PFSK-1 (cell line): ENCODE measurements at regions not wholly inside any gene's neighbourhood (a gene's known extent, or its start where the extent isn't known, plus 50 kb on each side); places are given as distances from the start of the nearest gene placed in this dataset.

Experiments used
- FOXP2 ChIP-seq: optimal IDR thresholded peaks from 2 replicates; pipeline ENCODE3; 2011; ENCODE audit warnings: borderline replicate concordance, control low read depth, inconsistent platforms; ENCODE audit not compliant: insufficient read depth; ENCODE audit errors: extremely low read length, extremely low read depth
- POLR2AphosphoS5 ChIP-seq: IDR thresholded peaks from 2 replicates; pipeline ENCODE4 v1.6.1; 2012; ENCODE audit warnings: low read depth, mild to moderate bottlenecking, control low read depth, low read length, moderate library complexity
- SIN3A ChIP-seq: IDR thresholded peaks from 2 replicates; pipeline ENCODE4 v1.6.1; 2012; ENCODE audit warnings: mild to moderate bottlenecking, low read length, moderate library complexity, borderline replicate concordance; ENCODE audit not compliant: insufficient read depth
- TAF1 ChIP-seq: IDR thresholded peaks from 2 replicates; pipeline ENCODE4 v1.6.1; 2012; ENCODE audit warnings: low read length, control low read depth, borderline replicate concordance; ENCODE audit not compliant: insufficient read depth
- TF ChIP-seq, protein P1 (sequence below), 2 experiments: IDR thresholded peaks; 2 replicates each; pipeline versions ENCODE4 v1.6.1 to v1.8.0; 2011 to 2012; ENCODE audit warnings: low read depth in 2 of 2, low read length in 2 of 2, control low read depth in 1 of 2, inconsistent platforms in 1 of 2, mild to moderate bottlenecking in 1 of 2, moderate library complexity in 1 of 2; ENCODE audit not compliant: insufficient read depth in 1 of 2

DNA sequence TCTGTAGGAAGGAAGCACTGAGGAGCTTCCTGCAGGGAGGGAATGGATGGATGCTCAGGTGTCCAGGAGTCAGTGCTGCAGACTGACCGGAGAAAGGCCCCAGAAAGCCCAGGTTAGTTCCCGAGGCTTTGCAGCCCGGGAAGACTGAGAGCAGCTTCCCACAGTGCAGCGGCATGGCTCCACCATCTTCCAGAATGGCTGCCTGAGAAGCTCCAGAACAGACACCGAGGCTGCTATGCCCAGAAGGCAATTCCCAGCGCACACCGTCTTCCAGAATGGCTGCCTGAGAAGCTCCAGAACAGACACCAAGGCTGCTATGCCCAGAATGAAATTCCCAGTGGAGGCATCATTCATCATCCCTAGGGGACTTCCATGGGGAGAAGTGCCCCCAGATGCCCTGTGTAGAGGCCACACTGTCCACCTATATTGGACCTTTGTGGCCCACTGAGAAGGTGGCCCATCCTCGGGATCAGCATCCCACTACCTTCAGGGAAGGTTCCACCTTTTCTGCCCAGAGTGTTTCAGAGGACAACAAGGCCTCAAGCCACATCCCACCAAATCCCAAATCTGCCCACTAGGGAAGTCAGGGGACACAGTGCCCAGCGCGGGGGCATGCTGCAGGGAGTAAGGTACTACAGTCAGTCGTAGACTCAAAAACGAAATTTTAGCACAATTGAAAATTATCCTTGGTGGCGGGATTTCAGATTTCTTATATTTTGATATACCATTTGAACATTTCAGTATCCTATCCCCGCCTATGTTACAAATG is 80.5 kb downstream of the KCNF1 start:
- TF ChIP-seq FOXP2 (no peak), POLR2AphosphoS5 (no peak), SIN3A (no peak), TAF1 (no peak)
- TF ChIP-seq, protein P1, sequence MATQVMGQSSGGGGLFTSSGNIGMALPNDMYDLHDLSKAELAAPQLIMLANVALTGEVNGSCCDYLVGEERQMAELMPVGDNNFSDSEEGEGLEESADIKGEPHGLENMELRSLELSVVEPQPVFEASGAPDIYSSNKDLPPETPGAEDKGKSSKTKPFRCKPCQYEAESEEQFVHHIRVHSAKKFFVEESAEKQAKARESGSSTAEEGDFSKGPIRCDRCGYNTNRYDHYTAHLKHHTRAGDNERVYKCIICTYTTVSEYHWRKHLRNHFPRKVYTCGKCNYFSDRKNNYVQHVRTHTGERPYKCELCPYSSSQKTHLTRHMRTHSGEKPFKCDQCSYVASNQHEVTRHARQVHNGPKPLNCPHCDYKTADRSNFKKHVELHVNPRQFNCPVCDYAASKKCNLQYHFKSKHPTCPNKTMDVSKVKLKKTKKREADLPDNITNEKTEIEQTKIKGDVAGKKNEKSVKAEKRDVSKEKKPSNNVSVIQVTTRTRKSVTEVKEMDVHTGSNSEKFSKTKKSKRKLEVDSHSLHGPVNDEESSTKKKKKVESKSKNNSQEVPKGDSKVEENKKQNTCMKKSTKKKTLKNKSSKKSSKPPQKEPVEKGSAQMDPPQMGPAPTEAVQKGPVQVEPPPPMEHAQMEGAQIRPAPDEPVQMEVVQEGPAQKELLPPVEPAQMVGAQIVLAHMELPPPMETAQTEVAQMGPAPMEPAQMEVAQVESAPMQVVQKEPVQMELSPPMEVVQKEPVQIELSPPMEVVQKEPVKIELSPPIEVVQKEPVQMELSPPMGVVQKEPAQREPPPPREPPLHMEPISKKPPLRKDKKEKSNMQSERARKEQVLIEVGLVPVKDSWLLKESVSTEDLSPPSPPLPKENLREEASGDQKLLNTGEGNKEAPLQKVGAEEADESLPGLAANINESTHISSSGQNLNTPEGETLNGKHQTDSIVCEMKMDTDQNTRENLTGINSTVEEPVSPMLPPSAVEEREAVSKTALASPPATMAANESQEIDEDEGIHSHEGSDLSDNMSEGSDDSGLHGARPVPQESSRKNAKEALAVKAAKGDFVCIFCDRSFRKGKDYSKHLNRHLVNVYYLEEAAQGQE (IDR thresholded peaks at IDR 0.05; ENCODE audit: insufficient read depth in 1 of 2, low read depth in 2 of 2, low read length in 2 of 2), result no peak

DNA sequence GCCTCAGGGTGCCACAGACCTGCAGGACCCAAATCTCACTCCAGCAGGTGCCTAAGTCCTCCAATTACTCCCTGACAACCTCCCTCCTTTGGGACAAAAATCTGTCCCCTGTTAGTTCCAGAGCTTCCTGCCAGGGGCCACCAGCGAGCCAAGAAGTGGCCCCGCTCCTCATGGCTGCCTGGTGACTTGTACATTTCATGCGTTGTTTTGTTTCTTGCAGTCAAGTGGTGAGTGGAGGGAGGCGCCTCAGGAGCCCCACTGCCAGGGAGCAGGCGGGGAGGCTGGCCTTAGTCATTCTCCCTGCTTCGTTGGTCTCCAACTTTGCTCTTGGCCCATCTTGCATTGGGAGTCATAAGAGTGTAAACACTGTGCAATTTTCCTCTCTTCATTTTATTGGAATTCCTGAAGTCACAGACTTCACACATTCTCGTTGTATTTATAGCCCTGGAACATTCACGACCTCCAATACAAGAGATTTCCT is 81.3 kb downstream of the KCNF1 start:
- TF ChIP-seq, protein P1 (IDR thresholded peaks at IDR 0.05; ENCODE audit: insufficient read depth in 1 of 2, low read depth in 2 of 2, low read length in 2 of 2), result no peak
- TF ChIP-seq POLR2AphosphoS5, result no peak
- no peak for TF ChIP-seq TAF1
- no peak for TF ChIP-seq FOXP2
- no peak for TF ChIP-seq SIN3A

DNA sequence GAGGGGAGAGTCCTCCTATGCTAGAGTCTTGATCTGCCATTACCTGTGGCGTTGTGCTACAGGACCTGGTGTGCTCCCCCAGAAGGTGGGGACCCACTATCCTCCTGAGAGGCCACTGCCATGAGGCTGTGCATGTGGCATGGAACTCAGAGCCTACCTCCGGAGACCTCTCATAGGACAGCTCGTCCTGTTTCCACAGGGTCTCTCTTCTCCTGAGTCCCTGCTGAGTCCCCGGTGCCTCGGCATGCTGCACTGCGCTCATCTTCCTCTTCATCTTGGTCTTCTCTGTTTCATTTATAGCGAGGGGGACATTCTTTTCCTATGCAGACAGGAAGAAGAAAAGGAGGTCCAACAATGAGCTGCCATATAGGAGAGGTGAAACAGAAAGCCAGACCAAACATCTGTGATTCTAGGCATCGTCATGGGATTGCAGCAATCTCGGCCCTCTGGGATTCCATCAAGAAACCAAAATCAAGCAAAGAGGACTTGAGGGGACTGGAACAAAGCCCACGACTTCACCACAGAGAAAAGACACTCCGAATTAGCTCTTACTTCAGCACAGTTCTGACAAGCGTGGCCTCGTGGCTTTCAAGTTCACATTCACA is 83.7 kb downstream of the KCNF1 start:
- TF ChIP-seq TAF1, result no peak
- no peak for TF ChIP-seq FOXP2
- TF ChIP-seq, protein P1 (IDR thresholded peaks at IDR 0.05; ENCODE audit: insufficient read depth in 1 of 2, low read depth in 2 of 2, low read length in 2 of 2), result no peak
- TF ChIP-seq SIN3A, result no peak
- TF ChIP-seq POLR2AphosphoS5, result no peak

DNA sequence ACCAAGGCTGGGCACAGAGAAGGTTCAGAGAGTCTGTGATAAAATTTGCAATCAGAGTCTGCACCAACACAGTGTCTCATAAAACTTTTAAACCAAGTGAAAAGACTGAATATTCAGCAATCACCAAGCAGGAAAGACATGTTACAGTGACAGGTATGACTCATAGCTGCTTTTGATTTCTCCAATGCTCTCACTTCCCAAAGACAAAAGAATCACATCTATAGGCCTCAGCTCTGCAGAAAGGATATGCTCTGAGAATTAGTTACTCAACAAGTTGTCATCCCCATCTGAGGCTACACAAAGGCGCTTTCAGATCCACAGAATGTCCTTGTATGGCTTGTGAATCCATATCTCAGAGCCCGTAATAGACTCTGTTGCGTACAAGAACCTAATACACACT is 92.5 kb downstream of the KCNF1 start:
- TF ChIP-seq FOXP2, result no peak
- no peak for TF ChIP-seq SIN3A
- TF ChIP-seq TAF1, result no peak
- TF ChIP-seq, protein P1 (IDR thresholded peaks at IDR 0.05; ENCODE audit: insufficient read depth in 1 of 2, low read depth in 2 of 2, low read length in 2 of 2), result no peak
- no peak for TF ChIP-seq POLR2AphosphoS5

DNA sequence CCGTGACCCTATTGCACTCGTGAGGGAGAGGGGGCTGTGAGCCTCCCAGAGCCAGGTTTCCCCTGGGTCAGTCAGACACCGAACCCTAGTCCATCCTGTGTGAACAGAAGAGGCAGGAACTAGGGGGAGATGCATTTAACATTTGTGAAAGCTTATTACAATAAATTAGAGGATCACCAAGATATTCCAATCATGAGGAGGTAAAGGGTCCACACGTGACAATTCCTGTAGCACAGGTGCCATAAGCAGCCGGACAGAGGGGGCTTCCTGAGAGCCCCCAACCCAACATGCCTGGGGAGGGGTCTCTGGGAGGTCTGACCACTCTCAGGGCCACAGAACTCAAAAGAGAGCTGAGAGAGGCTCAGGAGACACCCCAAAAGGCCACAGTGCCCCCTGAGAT is 93.3 kb downstream of the KCNF1 start:
- TF ChIP-seq POLR2AphosphoS5 (no peak), TAF1 (no peak), FOXP2 (no peak), SIN3A (no peak)
- TF ChIP-seq, protein P1 (IDR thresholded peaks at IDR 0.05; ENCODE audit: insufficient read depth in 1 of 2, low read depth in 2 of 2, low read length in 2 of 2), result no peak
